HEK293 (cell line): ENCODE measurements at regions not wholly inside any gene's neighbourhood (a gene's known extent, or its start where the extent isn't known, plus 50 kb on each side); places are given as distances from the start of the nearest gene placed in this dataset.

Source experiments
- CTCF ChIP-seq: fragments of 450-650 bp; formaldehyde crosslinking; IDR thresholded peaks from 2 replicates; pipeline ENCODE4 v1.5.1; 2016; ENCODE audit warnings: missing biosample characterization, missing genetic modification characterization
- HIC1 ChIP-seq: fragments of 450-650 bp; formaldehyde crosslinking; IDR thresholded peaks from 2 replicates; pipeline ENCODE4 v1.5.1; 2016; ENCODE audit warnings: missing biosample characterization, missing genetic modification characterization
- HOXA7 ChIP-seq: sonication (generic); formaldehyde crosslinking; IDR thresholded peaks from 2 replicates; pipeline ENCODE4 v1.8.1; 2022; ENCODE audit warnings: missing genetic modification reagents, borderline replicate concordance
- MEIS1 ChIP-seq: sonication (generic); formaldehyde crosslinking; IDR thresholded peaks from 2 replicates; pipeline ENCODE4 v1.8.1; 2022; ENCODE audit warnings: missing genetic modification reagents, mild to moderate bottlenecking, borderline replicate concordance
- MZF1 ChIP-seq: fragments of 450-650 bp; formaldehyde crosslinking; IDR thresholded peaks from 2 replicates; pipeline ENCODE4 v1.5.1; 2017; ENCODE audit warnings: missing biosample characterization, missing genetic modification characterization, borderline replicate concordance
- SALL2 ChIP-seq: fragments of 450-650 bp; formaldehyde crosslinking; IDR thresholded peaks from 2 replicates; pipeline ENCODE4 v1.5.0; 2017; ENCODE audit warnings: missing biosample characterization, mild to moderate bottlenecking, missing genetic modification characterization, borderline replicate concordance
- TRIM28 ChIP-seq: IDR thresholded peaks from 2 replicates; pipeline ENCODE4 v1.6.1; 2011; ENCODE audit warnings: low read length, control low read depth, borderline replicate concordance
- YY2 ChIP-seq: fragments of 450-650 bp; formaldehyde crosslinking; IDR thresholded peaks from 2 replicates; pipeline ENCODE4 v1.5.1; 2016; ENCODE audit warnings: missing biosample characterization, missing genetic modification characterization
- ZBTB10 ChIP-seq: fragments of 450-650 bp; formaldehyde crosslinking; IDR thresholded peaks from 2 replicates; pipeline ENCODE4 v1.5.1; 2016; ENCODE audit warnings: missing biosample characterization, missing genetic modification characterization
- ZBTB17 ChIP-seq: fragments of 450-650 bp; formaldehyde crosslinking; IDR thresholded peaks from 2 replicates; pipeline ENCODE4 v1.5.1; 2016; ENCODE audit warnings: missing biosample characterization, missing genetic modification characterization
- ZBTB44 ChIP-seq: fragments of 450-650 bp; IDR thresholded peaks from 2 replicates; pipeline ENCODE4 v1.5.1; 2018; ENCODE audit warnings: missing biosample characterization, mild to moderate bottlenecking, missing genetic modification characterization
- ZBTB7A ChIP-seq: fragments of 450-650 bp; formaldehyde crosslinking; IDR thresholded peaks from 2 replicates; pipeline ENCODE4 v1.5.1; 2016; ENCODE audit warnings: low read depth, missing biosample characterization, missing genetic modification characterization
- ZNF157 ChIP-seq: fragments of 450-650 bp; formaldehyde crosslinking; IDR thresholded peaks from 2 replicates; pipeline ENCODE4 v1.5.1; 2016; ENCODE audit warnings: missing biosample characterization, missing genetic modification characterization
- ZNF350 ChIP-seq: fragments of 450-650 bp; formaldehyde crosslinking; IDR thresholded peaks from 2 replicates; pipeline ENCODE4 v1.5.0; 2017; ENCODE audit warnings: missing biosample characterization, mild to moderate bottlenecking, missing genetic modification characterization
- ZNF426 ChIP-seq: fragments of 450-650 bp; formaldehyde crosslinking; IDR thresholded peaks from 2 replicates; pipeline ENCODE4 v1.5.1; 2017; ENCODE audit warnings: missing biosample characterization, missing genetic modification characterization, mild to moderate bottlenecking, inconsistent platforms, moderate library complexity
- ZNF530 ChIP-seq: fragments of 450-650 bp; formaldehyde crosslinking; IDR thresholded peaks from 2 replicates; pipeline ENCODE4 v1.5.1; 2016; ENCODE audit warnings: low read depth, missing biosample characterization, missing genetic modification characterization
- ZNF555 ChIP-seq: fragments of 450-650 bp; formaldehyde crosslinking; conservative IDR thresholded peaks from 2 replicates; pipeline ENCODE4 v1.5.1; 2017; ENCODE audit warnings: missing biosample characterization, mild to moderate bottlenecking, missing genetic modification characterization, inconsistent platforms
- ZNF596 ChIP-seq: fragments of 450-650 bp; IDR thresholded peaks from 2 replicates; pipeline ENCODE4 v1.5.0; 2018; ENCODE audit warnings: missing biosample characterization, mild to moderate bottlenecking, missing genetic modification characterization, moderate library complexity
- ZNF621 ChIP-seq: fragments of 450-650 bp; formaldehyde crosslinking; IDR thresholded peaks from 2 replicates; pipeline ENCODE4 v1.5.1; 2017; ENCODE audit warnings: missing biosample characterization, missing genetic modification characterization
- ZNF645 ChIP-seq: fragments of 450-650 bp; formaldehyde crosslinking; IDR thresholded peaks from 2 replicates; pipeline ENCODE4; 2016; ENCODE audit warnings: missing biosample characterization, missing genetic modification characterization
- ZNF654 ChIP-seq: fragments of 450-650 bp; formaldehyde crosslinking; IDR thresholded peaks from 2 replicates; pipeline ENCODE4 v1.5.1; 2016; ENCODE audit warnings: low read depth, missing biosample characterization, missing genetic modification characterization
- ZNF664 ChIP-seq: fragments of 450-650 bp; formaldehyde crosslinking; IDR thresholded peaks from 2 replicates; pipeline ENCODE4 v1.5.1; 2016; ENCODE audit warnings: missing biosample characterization, missing genetic modification characterization
- ZNF677 ChIP-seq: fragments of 450-650 bp; IDR thresholded peaks from 2 replicates; pipeline ENCODE4 v1.5.0; 2018; ENCODE audit warnings: missing biosample characterization, mild to moderate bottlenecking, missing genetic modification characterization, moderate library complexity
- ZNF704 ChIP-seq: fragments of 450-650 bp; formaldehyde crosslinking; IDR thresholded peaks from 2 replicates; pipeline ENCODE4 v1.5.1; 2016; ENCODE audit warnings: missing biosample characterization, missing genetic modification characterization
- ZNF792 ChIP-seq: fragments of 450-650 bp; formaldehyde crosslinking; IDR thresholded peaks from 2 replicates; pipeline ENCODE4 v1.5.1; 2016; ENCODE audit warnings: missing biosample characterization, missing genetic modification characterization
- ZSCAN4 ChIP-seq: fragments of 450-650 bp; formaldehyde crosslinking; IDR thresholded peaks from 2 replicates; pipeline ENCODE4 v1.5.1; 2017; ENCODE audit warnings: missing biosample characterization, missing genetic modification characterization
- ZSCAN5A ChIP-seq: fragments of 450-650 bp; formaldehyde crosslinking; IDR thresholded peaks from 2 replicates; pipeline ENCODE4 v1.5.1; 2016; ENCODE audit warnings: missing biosample characterization, missing genetic modification characterization

- TF ChIP-seq CTCF (tag by site-specific recombination) (0 out of 2 replicates have a peak, but pooled peaks have one; percentile 56), ZNF664 (tag by site-specific recombination) (peak; percentile 84), ZNF157 (no peak), HIC1 (peak; percentile 93), ZNF645 (tag by site-specific recombination) (peak; percentile 95), ZBTB44 (tag by site-specific recombination) (peak; percentile 92), ZNF677 (tag by site-specific recombination) (no peak), TRIM28 (peak; percentile 98), YY2 (peak; percentile 59), ZNF555 (tag by site-specific recombination) (no peak), ZNF530 (tag by site-specific recombination) (no peak), ZNF792 (tag by site-specific recombination) (0 out of 2 replicates have a peak, but pooled peaks have one; percentile 39), ZNF704 (tag by site-specific recombination) (no peak), ZNF621 (tag by site-specific recombination) (no peak), ZBTB10 (tag by site-specific recombination) (no peak), HOXA7 (CRISPR knock-in tag) (no peak), ZBTB17 (peak; percentile 83), ZBTB7A (tag by site-specific recombination) (no peak), ZSCAN4 (tag by site-specific recombination) (peak; percentile 69), MEIS1 (CRISPR knock-in tag) (no peak), ZNF426 (tag by site-specific recombination) (no peak), ZSCAN5A (tag by site-specific recombination) (no peak), SALL2 (tag by site-specific recombination) (no peak), ZNF654 (tag by site-specific recombination) (peak; percentile 42; the same call in 1 of the 2 replicates), ZNF350 (no peak), ZNF596 (no peak), MZF1 (tag by site-specific recombination) (peak; percentile 77)
Observed at GRCh38 chr17:71438631-71439146, 682.1 kb upstream of the SOX9 start (continued).
